Stimulated activated CD8-positive, alpha-beta memory T cell treated with anti-CD3 and anti-CD28 coated beads, Interleukin-7, amount 100 ng/mL, for 48 hours (primary cell): ENCODE measurements at regions not wholly inside any gene's neighbourhood (a gene's known extent, or its start where the extent isn't known, plus 50 kb on each side); places are given as distances from the start of the nearest gene placed in this dataset.

Source experiments
- DNase-seq, 2 donors: peaks; one replicate each; pipeline ENCODE4 v3.0.0-alpha.2; 2020; ENCODE audit warnings: low read depth in 1 of 2; ENCODE audit errors: extremely low read depth in 1 of 2

- no peak for DNase-seq
Observed at GRCh38 chr18:38402509-38402908, 836.9 kb upstream of the CELF4 start.

- no peak for DNase-seq
Observed at GRCh38 chr18:38397094-38397493, 831.5 kb upstream of the CELF4 start.

- no peak for DNase-seq
Observed at GRCh38 chr18:38386146-38386545, 820.5 kb upstream of the CELF4 start.

DNA sequence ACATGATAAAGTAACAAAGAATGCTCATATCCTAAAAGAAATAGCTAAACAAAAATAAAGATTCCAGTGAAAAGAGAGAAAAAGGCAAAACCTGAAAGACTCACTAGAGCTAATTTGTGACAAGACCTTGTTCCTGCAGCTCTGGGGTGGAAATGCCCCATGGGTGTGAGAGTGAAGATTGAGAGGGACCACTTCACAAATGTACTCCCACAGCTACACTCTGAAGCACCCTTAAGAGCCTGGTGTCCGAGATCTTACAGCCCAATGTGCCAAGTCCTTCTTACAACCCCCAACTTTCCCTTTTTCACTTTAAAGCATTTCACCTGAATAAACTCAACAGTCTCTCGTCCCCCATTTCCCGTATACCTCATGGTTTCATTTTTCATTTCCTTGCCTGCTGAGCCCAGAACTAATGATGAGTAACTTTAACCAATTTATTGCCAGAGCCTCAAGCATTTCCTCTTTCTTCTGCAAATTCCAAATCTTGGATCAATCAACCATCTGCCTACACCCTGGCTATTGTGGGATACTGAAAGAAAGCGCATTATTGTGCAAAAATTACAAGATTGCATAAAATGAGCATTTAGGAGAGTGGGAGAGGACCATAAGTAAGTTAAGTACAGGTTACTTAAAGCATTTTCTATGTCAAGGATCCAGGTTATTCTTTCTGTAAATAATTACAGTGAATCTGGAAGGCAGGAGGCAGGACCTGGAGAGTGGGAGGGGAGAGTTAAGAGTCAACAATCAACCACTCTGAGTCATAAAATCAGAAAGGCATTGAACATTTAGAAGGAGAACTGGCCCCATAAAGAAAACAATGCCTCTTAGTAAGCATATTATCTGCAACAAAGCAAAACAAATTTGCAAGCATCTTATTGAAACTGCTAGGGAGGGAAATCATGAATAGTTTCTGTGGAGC, 804.4 kb upstream of the CELF4 start:
- no peak for DNase-seq

GRCh38 chr18:38368886-38369285, 803.3 kb upstream of the CELF4 start:
- DNase-seq, result no peak

DNA sequence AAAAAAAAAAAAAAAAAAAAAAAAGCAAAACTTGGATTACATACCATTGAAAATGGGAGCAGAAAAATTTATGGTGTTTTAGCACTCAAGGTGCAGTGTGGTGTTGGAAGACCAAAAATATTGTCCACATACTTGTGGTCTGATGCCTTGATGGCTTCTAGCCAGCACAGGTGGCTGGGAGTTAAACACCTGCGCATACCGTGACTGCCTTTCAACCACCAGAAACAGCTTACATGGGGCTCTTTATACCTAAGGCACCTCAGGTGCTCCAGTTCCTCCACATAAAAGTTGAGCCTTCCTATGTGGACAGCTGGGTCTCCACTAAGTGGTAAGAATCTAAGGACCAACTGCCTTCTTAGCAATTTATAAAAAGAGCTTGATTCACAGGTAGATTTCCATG, 802.6 kb upstream of the CELF4 start:
- no peak for DNase-seq

DNA sequence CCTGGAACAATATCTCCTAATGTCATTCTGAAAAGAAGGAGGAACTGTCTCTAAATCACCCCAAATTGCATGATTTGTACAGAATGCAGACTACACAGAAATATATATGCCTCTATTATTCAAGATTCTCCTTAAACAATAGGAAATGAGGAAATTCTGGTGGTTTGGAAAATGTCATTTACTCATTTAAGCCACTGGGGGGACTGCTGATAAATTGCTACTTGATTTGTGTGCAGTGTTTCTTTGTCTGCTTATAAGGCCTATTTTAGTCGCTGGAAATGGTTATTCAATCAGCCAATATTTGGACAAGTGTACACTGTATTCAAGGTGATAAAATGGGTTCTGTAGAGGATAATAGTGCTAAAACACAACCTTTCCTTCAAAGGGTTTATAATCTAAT, 801.9 kb upstream of the CELF4 start:
- no peak for DNase-seq

GRCh38 chr18:38362286-38362792, 796.7 kb upstream of the CELF4 start:
- DNase-seq, result no peak

DNA sequence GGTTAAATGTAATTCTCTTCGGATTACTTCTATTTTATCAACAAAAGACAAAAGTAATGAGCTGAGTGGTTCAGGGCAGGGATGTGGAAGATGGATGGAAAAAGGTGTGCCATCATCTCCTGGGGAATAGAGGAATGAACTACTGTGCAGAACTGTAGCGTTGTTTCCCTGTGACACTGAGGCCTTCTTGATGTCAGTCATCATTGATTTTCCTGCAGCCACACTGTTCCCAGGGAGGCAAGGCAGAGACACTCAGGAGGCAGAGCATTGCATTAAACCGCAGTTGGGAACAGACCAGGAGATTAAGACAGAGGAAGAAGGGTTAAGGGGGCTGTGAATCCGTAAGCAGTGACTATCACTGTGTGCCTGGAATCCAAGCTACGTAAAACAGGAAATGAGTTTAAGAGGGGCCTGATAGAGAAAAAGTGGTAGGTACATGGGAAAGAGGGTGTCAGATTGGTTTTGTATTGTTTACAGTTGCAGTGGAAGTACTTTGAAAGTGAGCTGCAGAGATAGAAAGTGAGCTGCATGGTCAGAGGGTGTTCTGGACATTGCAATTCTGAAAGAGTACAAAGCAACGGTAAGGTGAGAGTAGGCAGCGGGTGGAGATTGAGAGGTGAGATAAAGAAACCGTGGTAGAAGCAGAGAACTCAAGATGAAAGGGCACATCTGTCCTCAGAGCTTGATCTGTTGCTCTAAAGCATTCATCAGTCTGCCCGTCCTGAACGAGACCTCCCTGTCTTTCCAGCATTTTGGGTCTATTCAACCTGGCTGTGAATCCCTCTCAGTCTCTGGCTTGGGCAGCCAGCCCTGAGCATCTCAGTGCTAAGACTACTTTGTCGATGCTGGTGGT, 793.4 kb upstream of the CELF4 start:
- no peak for DNase-seq

- DNase-seq, result no peak
Observed at GRCh38 chr18:38353149-38353548, 787.6 kb upstream of the CELF4 start.

DNA sequence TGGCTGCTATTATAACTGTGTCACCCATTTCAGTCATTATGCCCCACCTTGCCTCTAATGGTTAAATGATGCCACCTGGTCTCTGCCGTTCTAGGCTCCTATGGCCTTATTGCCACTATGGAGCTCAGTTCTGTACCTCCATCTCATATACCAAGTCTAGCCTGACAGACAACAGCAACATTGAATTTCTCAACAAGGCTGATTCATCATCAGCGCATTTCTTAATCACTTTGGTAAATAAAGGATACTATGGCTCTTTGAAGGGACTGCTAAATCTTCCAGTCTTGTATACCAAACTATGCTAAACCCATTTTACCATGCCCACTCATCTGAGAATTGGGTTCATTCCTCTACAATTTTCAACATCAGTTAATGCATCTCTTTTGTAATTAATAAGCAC, 784.5 kb upstream of the CELF4 start:
- DNase-seq, result no peak

- peak in 1 of 2 donors; percentile 3 for DNase-seq
Observed at GRCh38 chr18:38330573-38330972, 765.0 kb upstream of the CELF4 start.

DNA sequence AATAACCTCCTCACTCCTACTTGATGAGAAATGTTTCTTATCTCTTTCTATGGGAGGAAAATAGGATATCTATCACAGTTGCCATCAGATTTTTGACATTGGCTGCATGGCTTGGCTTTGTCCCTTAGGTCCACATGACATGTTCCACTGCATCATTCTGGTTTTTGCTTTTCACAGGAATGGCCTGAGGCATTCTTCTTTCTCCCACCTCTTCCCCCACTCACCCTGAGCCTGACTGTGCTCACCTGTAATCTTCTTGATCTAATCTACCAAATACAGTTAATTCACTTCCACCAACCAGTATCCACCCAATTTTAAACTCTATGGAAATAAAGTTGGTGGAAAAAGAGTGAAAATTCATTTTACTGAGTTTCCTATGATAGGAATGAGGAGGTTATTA, 763.5 kb upstream of the CELF4 start:
- no peak for DNase-seq

DNA sequence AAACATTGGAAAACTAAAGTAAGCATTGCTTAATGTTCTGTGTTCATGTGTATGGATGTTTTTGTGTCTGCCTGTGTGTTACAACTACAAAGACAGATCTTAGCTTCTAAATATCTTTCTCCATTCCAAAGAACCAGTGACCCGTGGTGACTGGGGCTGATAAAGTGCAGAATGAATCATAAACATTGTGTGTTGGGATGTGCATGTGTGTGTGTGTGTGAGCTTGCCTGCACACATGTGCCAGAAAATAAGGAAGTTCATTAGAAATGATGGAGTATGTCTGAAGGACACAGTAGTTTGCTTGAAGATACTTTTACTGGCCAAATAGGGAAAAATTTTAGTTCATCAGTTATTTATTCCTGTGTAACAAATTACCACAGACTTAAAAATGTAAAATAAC, 756.6 kb upstream of the CELF4 start:
- no peak for DNase-seq

- no peak for DNase-seq
Observed at GRCh38 chr18:38321262-38321661, 755.7 kb upstream of the CELF4 start.

- DNase-seq, result no peak
Observed at GRCh38 chr18:38318416-38318815, 752.8 kb upstream of the CELF4 start.

GRCh38 chr18:38313831-38314230, 748.2 kb upstream of the CELF4 start:
- DNase-seq, result no peak

DNA sequence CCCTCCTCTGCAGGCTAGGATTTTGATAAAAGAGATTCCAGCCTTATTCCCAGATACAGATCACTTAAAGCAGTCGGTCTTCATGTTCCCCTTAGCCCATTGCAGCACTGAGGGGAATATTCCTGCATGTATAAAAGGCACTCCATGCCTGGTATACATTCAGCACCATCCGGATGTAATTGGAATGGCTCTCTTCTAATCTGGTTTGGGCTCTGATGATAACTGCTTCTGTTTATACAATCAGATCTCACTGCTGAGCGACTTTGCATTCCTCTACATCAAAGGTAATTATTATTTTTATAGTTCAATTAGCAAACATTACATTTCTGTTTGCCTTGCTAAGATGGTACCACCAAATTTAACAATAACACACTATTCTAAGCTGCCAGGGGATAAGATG, 746.9 kb upstream of the CELF4 start:
- no peak for DNase-seq

- DNase-seq, result no peak
Observed at GRCh38 chr18:38310936-38311335, 745.3 kb upstream of the CELF4 start.

DNA sequence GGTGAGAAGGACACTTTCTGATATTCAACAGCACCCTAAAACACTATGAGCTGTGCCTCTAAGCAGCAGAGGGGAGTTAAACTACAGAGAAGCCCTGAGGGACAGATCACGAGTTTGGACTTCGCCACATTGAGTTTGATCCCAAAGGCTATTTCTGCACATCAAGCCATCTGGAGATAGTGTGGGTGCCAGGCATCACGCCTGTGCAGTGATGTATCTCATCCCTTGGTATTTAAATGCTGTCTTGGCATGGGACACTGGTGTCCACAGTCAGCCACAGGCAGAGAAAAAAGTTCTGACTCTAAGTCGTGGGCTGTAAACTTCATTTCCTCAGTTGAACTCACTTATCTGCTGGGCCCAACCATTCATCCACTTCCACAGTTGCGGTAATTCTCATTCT, 742.3 kb upstream of the CELF4 start:
- no peak for DNase-seq

- no peak for DNase-seq
Observed at GRCh38 chr18:38305961-38306360, 740.4 kb upstream of the CELF4 start.

- DNase-seq, result no peak
Observed at GRCh38 chr18:38301621-38302020, 736.0 kb upstream of the CELF4 start.
